ENCODE measurements at regions not wholly inside any gene's neighbourhood (a gene's known extent, or its start where the extent isn't known, plus 50 kb on each side); places are given as distances from the start of the nearest gene placed in this dataset.

DNA sequence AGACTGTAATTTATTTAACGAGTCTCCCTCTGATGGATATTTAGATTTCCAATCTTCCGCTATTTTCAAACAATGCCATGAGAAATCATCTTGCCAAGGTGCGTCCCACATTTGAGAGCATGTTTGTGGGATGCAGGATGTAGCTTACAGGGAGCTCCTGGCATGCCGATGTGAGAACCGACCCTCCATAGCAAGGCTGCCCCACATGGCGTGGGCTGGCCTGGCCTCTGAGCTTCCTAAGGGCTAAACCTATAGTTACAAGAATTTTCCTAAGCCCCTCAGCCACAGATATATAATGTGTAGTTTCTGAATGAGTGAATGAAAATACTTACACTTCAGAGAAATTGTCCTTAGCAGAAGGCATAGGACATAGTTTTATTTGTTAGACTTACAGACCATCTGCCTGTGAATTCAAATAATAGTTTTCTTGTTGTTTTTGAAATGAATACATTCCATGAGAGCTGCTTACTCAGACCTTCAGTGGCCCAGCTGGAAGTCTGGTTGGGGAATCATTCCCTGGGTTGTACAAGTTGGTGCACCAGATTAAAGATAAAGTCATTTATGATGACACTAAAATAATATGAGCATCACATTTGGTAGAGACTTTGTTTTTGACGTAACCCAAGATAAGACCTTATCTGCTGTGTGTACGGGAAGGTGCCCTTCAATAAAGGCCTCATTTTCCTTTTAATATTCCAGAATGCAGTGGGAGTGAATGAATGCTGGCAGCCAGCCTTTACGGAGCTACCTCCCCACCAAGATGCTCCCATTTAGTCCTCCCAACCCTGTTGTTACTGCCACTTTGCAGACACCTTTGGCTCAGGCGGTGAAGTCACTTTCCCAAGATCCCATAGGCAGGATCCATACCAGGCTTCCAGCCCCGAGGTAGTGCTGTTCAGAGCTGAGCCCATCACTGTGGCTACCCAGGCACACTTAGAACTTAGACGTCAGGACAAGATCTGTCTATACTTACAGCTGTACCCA, 107.1 kb downstream of the GLI2 start:
- ChIA-PET CTCF (no interaction called here), POLR2A (interaction anchor here (1.4 kb wide), 1 partner anchor 17 kb away, joined by 5 read pairs; no protein-coding TSS in a partner anchor)
- no peak for DNase-seq (ENCODE audit: low read depth, low spot score)
- no peak for TF ChIP-seq CTCF (IDR thresholded peaks at IDR 0.05; ENCODE audit: low read depth, low read length)
- no peaks in the 10 kb centered on the region for H3K27me3 ChIP-seq (ENCODE audit: control insufficient read depth, insufficient read depth, low read length)
- no peak overlapping the region for H3K4me3 ChIP-seq (ENCODE audit: low read depth, low read length)
- H3K9me3 ChIP-seq (ENCODE audit: control insufficient read depth, insufficient read depth, low read length): peaks cover 1% of the 10 kb centered on the region; the same call in 1 of the 2 replicates
- H3K27ac ChIP-seq (ENCODE audit: low read depth, low read length): no peak overlapping the region

DNA sequence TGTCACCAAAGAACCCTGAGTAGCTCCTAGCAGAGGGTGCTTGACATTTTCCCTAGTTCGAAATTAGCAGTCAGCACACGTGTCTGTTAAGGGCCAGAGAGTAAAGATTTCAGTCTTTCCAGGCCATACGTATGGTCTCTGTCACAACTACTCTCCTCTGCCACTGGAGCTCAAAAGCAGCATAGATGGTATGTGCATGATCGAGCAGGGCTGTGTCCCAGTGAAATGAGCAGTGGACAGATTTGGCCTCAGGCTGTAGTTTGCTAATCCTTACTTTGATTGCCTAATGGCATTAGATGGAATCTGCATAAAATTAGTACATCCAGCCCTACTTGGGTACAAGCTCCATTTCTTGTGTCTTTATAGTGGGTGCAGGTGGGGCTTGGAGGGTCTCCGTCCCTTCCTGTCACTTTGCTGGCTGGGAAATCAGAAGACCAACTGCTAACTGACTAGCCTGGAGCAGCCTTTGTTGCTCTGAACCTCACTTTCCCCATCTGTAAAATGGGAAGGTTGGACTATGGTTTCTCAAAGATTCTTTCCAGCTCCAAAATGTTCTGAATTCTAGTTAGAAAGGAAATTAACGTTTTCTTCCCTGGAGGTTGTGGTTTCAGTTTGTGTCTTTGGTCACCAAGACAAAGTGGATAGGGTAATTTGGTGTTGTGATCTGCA, 108.5 kb downstream of the GLI2 start:
- POLR2A ChIA-PET: interaction anchor here (0.6 kb wide), 1 partner anchor 1351 kb away, joined by 5 read pairs; no protein-coding TSS in a partner anchor
- H3K27me3 ChIP-seq (ENCODE audit: control insufficient read depth, insufficient read depth, low read length): no peaks in the 10 kb centered on the region
- peaks cover 12% of the 10 kb centered on the region for H3K9me3 ChIP-seq (ENCODE audit: control insufficient read depth, insufficient read depth, low read length)
- H3K27ac ChIP-seq (ENCODE audit: low read depth, low read length): no peak overlapping the region
- H3K4me3 ChIP-seq (ENCODE audit: low read depth, low read length): no peak overlapping the region
- CTCF ChIA-PET: interaction anchor here (0.7 kb wide), 1 partner anchor 149 kb away, joined by 3 read pairs; no protein-coding TSS in a partner anchor
- DNase-seq (ENCODE audit: low read depth, low spot score): no peak
- no peak for TF ChIP-seq CTCF (IDR thresholded peaks at IDR 0.05; ENCODE audit: low read depth, low read length)

DNA sequence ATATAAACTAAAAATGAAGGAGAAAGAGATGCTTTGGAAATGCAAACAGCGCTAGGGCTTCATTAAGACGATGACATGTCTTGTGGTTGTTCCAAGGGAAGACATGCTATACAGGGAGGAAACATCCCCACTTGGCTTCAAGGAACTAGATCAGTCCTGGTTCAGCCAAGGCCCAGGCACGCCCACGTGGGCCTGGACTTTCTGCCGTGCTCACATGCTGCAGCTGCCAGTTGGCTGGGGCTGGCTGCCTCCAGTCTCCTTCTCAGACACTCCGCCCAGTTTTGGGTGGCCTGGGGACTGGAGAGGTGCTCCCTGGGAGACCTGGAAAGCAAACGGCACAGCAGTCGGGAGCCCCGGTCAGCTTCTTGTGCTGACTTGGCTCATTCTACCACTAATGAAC, 109.6 kb downstream of the GLI2 start:
- TF ChIP-seq CTCF (IDR thresholded peaks at IDR 0.05; ENCODE audit: low read depth, low read length): no peak
- ChIA-PET POLR2A (no interaction called here), CTCF (no interaction called here)
- no peak overlapping the region for H3K27ac ChIP-seq (ENCODE audit: low read depth, low read length)
- H3K27me3 ChIP-seq (ENCODE audit: control insufficient read depth, insufficient read depth, low read length): no peaks in the 10 kb centered on the region
- H3K4me3 ChIP-seq (ENCODE audit: low read depth, low read length): no peak overlapping the region
- peaks cover 15% of the 10 kb centered on the region for H3K9me3 ChIP-seq (ENCODE audit: control insufficient read depth, insufficient read depth, low read length)
- no peak for DNase-seq (ENCODE audit: low read depth, low spot score)

DNA sequence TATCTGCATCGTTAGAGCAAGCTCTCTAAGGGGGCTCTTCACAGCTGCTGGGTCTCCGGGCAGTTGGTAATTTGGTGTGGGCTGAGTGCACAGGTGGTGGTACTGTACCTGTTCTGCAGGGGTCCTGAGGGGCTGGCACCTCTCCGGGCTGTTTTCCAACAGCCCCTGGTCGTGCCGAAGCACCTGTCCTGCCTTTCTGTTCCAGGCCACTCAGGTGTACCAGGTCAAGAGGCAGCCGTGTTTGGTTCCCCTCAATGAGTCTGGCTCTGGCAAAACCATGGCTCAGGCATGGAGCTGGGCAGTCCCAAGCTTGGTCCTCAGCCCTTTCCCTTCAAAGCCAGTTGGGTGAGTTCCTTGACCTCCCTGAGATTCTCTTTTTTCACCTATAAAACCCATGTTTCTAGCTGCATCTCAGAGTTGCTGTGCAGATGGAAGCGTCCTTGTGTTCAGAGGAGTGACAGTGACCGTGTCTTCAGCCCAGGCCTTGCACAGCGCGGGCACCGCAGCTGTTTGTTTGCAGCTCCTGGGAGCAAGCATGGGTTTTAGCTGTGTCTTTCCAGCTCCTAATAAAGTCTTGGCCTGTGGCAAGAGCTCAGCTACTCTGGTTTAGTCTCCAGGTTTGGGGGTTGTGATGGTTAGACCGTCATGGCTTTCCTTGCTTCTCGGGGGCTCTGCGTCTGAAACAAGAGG, 110.9 kb downstream of the GLI2 start:
- ChIA-PET POLR2A (no interaction called here), CTCF (interaction anchor here (0.5 to 0.6 kb wide), 2 partner anchors 153 to 241 kb away, joined by 3 read pairs; no protein-coding TSS in a partner anchor)
- Histone ChIP-seq H3K4me3 (ENCODE audit: low read depth, low read length) (no peak overlapping the region), H3K9me3 (ENCODE audit: control insufficient read depth, insufficient read depth, low read length) (peaks cover 15% of the 10 kb centered on the region), H3K27me3 (ENCODE audit: control insufficient read depth, insufficient read depth, low read length) (no peaks in the 10 kb centered on the region), H3K27ac (ENCODE audit: low read depth, low read length) (no peak overlapping the region)
- DNase-seq (ENCODE audit: low read depth, low spot score): no peak
- TF ChIP-seq CTCF (IDR thresholded peaks at IDR 0.05; ENCODE audit: low read depth, low read length): no peak

Data from AG04450 (cell line).